ENCODE measurements at regions not wholly inside any gene's neighbourhood (a gene's known extent, or its start where the extent isn't known, plus 50 kb on each side); places are given as distances from the start of the nearest gene placed in this dataset.

GRCh38 chr21:31604591-31605190 lies 54.8 kb upstream of the SOD1 start:
- TF ChIP-seq, protein P1, sequence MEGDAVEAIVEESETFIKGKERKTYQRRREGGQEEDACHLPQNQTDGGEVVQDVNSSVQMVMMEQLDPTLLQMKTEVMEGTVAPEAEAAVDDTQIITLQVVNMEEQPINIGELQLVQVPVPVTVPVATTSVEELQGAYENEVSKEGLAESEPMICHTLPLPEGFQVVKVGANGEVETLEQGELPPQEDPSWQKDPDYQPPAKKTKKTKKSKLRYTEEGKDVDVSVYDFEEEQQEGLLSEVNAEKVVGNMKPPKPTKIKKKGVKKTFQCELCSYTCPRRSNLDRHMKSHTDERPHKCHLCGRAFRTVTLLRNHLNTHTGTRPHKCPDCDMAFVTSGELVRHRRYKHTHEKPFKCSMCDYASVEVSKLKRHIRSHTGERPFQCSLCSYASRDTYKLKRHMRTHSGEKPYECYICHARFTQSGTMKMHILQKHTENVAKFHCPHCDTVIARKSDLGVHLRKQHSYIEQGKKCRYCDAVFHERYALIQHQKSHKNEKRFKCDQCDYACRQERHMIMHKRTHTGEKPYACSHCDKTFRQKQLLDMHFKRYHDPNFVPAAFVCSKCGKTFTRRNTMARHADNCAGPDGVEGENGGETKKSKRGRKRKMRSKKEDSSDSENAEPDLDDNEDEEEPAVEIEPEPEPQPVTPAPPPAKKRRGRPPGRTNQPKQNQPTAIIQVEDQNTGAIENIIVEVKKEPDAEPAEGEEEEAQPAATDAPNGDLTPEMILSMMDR (IDR thresholded peaks at IDR 0.05), result peak; percentile 84
- no peak for TF ChIP-seq POLR2AphosphoS5 (IDR thresholded peaks at IDR 0.05; ENCODE audit: low read depth, low read length)
- no peak for TF ChIP-seq SIN3A (IDR thresholded peaks at IDR 0.05; ENCODE audit: borderline replicate concordance, insufficient read depth, low read depth, low read length)
- TF ChIP-seq, protein P2, sequence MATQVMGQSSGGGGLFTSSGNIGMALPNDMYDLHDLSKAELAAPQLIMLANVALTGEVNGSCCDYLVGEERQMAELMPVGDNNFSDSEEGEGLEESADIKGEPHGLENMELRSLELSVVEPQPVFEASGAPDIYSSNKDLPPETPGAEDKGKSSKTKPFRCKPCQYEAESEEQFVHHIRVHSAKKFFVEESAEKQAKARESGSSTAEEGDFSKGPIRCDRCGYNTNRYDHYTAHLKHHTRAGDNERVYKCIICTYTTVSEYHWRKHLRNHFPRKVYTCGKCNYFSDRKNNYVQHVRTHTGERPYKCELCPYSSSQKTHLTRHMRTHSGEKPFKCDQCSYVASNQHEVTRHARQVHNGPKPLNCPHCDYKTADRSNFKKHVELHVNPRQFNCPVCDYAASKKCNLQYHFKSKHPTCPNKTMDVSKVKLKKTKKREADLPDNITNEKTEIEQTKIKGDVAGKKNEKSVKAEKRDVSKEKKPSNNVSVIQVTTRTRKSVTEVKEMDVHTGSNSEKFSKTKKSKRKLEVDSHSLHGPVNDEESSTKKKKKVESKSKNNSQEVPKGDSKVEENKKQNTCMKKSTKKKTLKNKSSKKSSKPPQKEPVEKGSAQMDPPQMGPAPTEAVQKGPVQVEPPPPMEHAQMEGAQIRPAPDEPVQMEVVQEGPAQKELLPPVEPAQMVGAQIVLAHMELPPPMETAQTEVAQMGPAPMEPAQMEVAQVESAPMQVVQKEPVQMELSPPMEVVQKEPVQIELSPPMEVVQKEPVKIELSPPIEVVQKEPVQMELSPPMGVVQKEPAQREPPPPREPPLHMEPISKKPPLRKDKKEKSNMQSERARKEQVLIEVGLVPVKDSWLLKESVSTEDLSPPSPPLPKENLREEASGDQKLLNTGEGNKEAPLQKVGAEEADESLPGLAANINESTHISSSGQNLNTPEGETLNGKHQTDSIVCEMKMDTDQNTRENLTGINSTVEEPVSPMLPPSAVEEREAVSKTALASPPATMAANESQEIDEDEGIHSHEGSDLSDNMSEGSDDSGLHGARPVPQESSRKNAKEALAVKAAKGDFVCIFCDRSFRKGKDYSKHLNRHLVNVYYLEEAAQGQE (IDR thresholded peaks at IDR 0.05; ENCODE audit: insufficient read depth in 1 of 2, low read depth in 2 of 2, low read length in 1 of 2), result no peak
- no peak for TF ChIP-seq TCF7L2 (IDR thresholded peaks at IDR 0.05; ENCODE audit: low read depth, low read length)
